Smooth muscle cell (in vitro differentiated cells): ENCODE measurements at regions not wholly inside any gene's neighbourhood (a gene's known extent, or its start where the extent isn't known, plus 50 kb on each side); places are given as distances from the start of the nearest gene placed in this dataset.

Experiments used
- DNase-seq: peaks from one replicate; lab custom pipeline; 2025; ENCODE audit not compliant: unreplicated experiment; lab: John Stamatoyannopoulos, UW
- H2AFZ ChIP-seq: fragments of 200-600 bp; sonication (generic); 2 replicates; pipeline ENCODE4 v1.6.0; 2016; ENCODE audit warnings: antibody characterized with exemption, low read depth, mild to moderate bottlenecking
- H3F3A ChIP-seq: fragments of 200-600 bp; sonication (generic); 2 replicates; pipeline ENCODE4 v1.6.0; 2017; ENCODE audit warnings: antibody characterized with exemption, low read depth
- H3K27ac ChIP-seq: fragments of 200-600 bp; sonication (generic); 2 replicates; pipeline ENCODE4 v1.5.1; 2016; ENCODE audit warnings: low read depth, mild to moderate bottlenecking
- H3K27me3 ChIP-seq: fragments of 200-600 bp; sonication (generic); 2 replicates; pipeline ENCODE4 v1.6.1; 2016; ENCODE audit warnings: low read depth, mild to moderate bottlenecking
- H3K36me3 ChIP-seq: fragments of 200-600 bp; sonication (generic); 2 replicates; pipeline ENCODE4 v1.5.1; 2016; ENCODE audit warnings: low read depth
- H3K4me1 ChIP-seq: fragments of 200-600 bp; sonication (generic); 2 replicates; pipeline ENCODE4 v1.5.1; 2016; ENCODE audit warnings: low read depth
- H3K4me2 ChIP-seq: fragments of 200-600 bp; sonication (generic); 2 replicates; pipeline ENCODE4 v1.6.0; 2016; ENCODE audit warnings: mild to moderate bottlenecking
- H3K4me3 ChIP-seq: fragments of 200-600 bp; sonication (generic); 2 replicates; pipeline ENCODE4 v1.5.1; 2016; ENCODE audit warnings: mild to moderate bottlenecking
- H3K79me2 ChIP-seq: fragments of 200-600 bp; sonication (generic); 2 replicates; pipeline ENCODE4 v1.6.0; 2016; ENCODE audit warnings: low read depth, mild to moderate bottlenecking
- H3K9ac ChIP-seq: fragments of 200-600 bp; sonication (generic); 2 replicates; pipeline ENCODE4 v1.6.0; 2016; ENCODE audit warnings: low read depth
- H3K9me3 ChIP-seq: fragments of 200-600 bp; sonication (generic); replicated peaks from 2 replicates; pipeline ENCODE4 v1.5.1; 2016; ENCODE audit warnings: low read depth
- H4K20me1 ChIP-seq: fragments of 200-600 bp; sonication (generic); 2 replicates; pipeline ENCODE4 v1.6.0; 2016; ENCODE audit warnings: low read depth
- CTCF ChIP-seq: fragments of 200-600 bp; sonication (generic); IDR thresholded peaks from 2 replicates; pipeline ENCODE4 v1.5.1; 2017; ENCODE audit warnings: borderline replicate concordance, mild to moderate bottlenecking, antibody characterized with exemption; ENCODE audit not compliant: insufficient read depth, poor library complexity, severe bottlenecking
- WGBS: methylation state at CpG from one replicate; pipeline ENCODE4 v1.1.7; 2016; ENCODE audit warnings: low lambda C conversion rate; 5-methylcytosine and 5-hydroxymethylcytosine counted together

GRCh38 chr2:15813481-15814266 lies 126.7 kb upstream of the MYCN start:
- no peaks in the 10 kb centered on the region for H4K20me1 ChIP-seq
- H3K9me3 ChIP-seq = no peaks in the 10 kb centered on the region
- no peak for DNase-seq
- no peak for TF ChIP-seq CTCF
- H3K36me3 ChIP-seq = no peaks in the 10 kb centered on the region
- peaks cover 8% of the 10 kb centered on the region for H3F3A ChIP-seq
- peak overlapping the region; percentile 25 for H2AFZ ChIP-seq
- 86% methylated on average over 6 of the region's 7 CpGs for WGBS
- H3K27me3 ChIP-seq = no peaks in the 10 kb centered on the region
- peaks cover 20% of the 10 kb centered on the region for H3K4me1 ChIP-seq
- no peaks in the 10 kb centered on the region for H3K79me2 ChIP-seq
- H3K4me2 ChIP-seq = peak overlapping the region; percentile 69
- H3K9ac ChIP-seq = peak overlapping the region; percentile 34
- peak overlapping the region; percentile 79 for H3K27ac ChIP-seq
- H3K4me3 ChIP-seq = no peak overlapping the region

GRCh38 chr2:15814403-15814802 lies 125.9 kb upstream of the MYCN start:
- peak overlapping the region; percentile 34 for H3K9ac ChIP-seq
- peak overlapping the region; percentile 79 for H3K27ac ChIP-seq
- peaks cover 8% of the 10 kb centered on the region for H3F3A ChIP-seq
- no peak overlapping the region for H3K4me3 ChIP-seq
- WGBS = 41% methylated on average over 8 of the region's 8 CpGs
- no peaks in the 10 kb centered on the region for H3K27me3 ChIP-seq
- no peaks in the 10 kb centered on the region for H3K79me2 ChIP-seq
- TF ChIP-seq CTCF = no peak
- H2AFZ ChIP-seq = no peak overlapping the region
- no peaks in the 10 kb centered on the region for H4K20me1 ChIP-seq
- no peaks in the 10 kb centered on the region for H3K36me3 ChIP-seq
- no peaks in the 10 kb centered on the region for H3K9me3 ChIP-seq
- H3K4me1 ChIP-seq = peaks cover 22% of the 10 kb centered on the region
- peak overlapping the region; percentile 69 for H3K4me2 ChIP-seq
- DNase-seq = no peak

- Histone ChIP-seq H3K4me3 (no peak overlapping the region), H2AFZ (peak overlapping the region; percentile 89), H3K79me2 (no peaks in the 10 kb centered on the region), H3K36me3 (no peaks in the 10 kb centered on the region), H3K4me1 (peaks cover 27% of the 10 kb centered on the region), H3K9me3 (no peaks in the 10 kb centered on the region), H3K4me2 (peak overlapping the region; percentile 69), H3K9ac (no peak overlapping the region), H3K27ac (peak overlapping the region; percentile 79), H4K20me1 (no peaks in the 10 kb centered on the region), H3K27me3 (no peaks in the 10 kb centered on the region), H3F3A (peaks cover 8% of the 10 kb centered on the region)
- 26% methylated on average over 6 of the region's 6 CpGs for WGBS
- TF ChIP-seq CTCF = no peak
- no peak for DNase-seq
Measured at GRCh38 chr2:15814946-15815345, 125.4 kb upstream of the MYCN start.

GRCh38 chr2:15816226-15816625 lies 124.1 kb upstream of the MYCN start:
- no peak for DNase-seq

More at GRCh38 chr2:15816226-15816625, 124.1 kb upstream of the MYCN start:
- H3F3A ChIP-seq = peaks cover 8% of the 10 kb centered on the region
- no peak for TF ChIP-seq CTCF
- H3K4me3 ChIP-seq = no peak overlapping the region
- H3K9ac ChIP-seq = no peak overlapping the region
- no peak overlapping the region for H2AFZ ChIP-seq
- WGBS = 93% methylated on average over 3 of the region's 3 CpGs
- H3K9me3 ChIP-seq = no peaks in the 10 kb centered on the region
- no peaks in the 10 kb centered on the region for H3K79me2 ChIP-seq
- no peak overlapping the region for H3K4me2 ChIP-seq
- peaks cover 20% of the 10 kb centered on the region for H3K4me1 ChIP-seq
- no peak overlapping the region for H3K27ac ChIP-seq
- no peaks in the 10 kb centered on the region for H4K20me1 ChIP-seq
- no peaks in the 10 kb centered on the region for H3K36me3 ChIP-seq
- no peaks in the 10 kb centered on the region for H3K27me3 ChIP-seq
